ENCODE measurements at regions not wholly inside any gene's neighbourhood (a gene's known extent, or its start where the extent isn't known, plus 50 kb on each side); places are given as distances from the start of the nearest gene placed in this dataset.

DNA sequence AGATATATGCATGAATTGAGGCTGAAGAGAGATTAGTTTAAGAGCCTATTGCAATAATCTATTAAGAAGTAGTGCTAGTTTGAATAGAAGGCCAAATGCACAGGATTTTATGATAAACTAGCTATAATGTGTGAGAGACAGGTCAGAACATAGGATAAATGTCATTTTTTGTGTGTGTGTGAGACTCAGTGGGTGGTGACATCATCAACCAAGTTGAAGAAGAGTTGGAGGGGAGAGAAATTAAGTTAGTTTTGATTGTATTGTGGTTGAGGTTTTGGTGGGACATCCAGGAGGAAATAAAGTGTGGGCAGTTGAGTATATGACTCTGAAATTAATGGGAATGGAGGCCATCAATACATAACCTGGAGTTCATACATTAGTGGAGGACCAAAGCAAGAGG is 320.1 kb upstream of the CWC22 start:
- no peaks in the 10 kb centered on the region for H3K4me1 Mint-ChIP-seq
- H3K27ac Mint-ChIP-seq: no peak overlapping the region
- H3K27me3 Mint-ChIP-seq: no peaks in the 10 kb centered on the region
- no peak overlapping the region for H3K4me3 Mint-ChIP-seq
- no peak for DNase-seq
- H3K9me3 ChIP-seq (ENCODE audit: control insufficient read depth, low read length, poor library complexity, severe bottlenecking): no peaks in the 10 kb centered on the region
- ATAC-seq: no peak
- no peaks in the 10 kb centered on the region for H3K36me3 Mint-ChIP-seq (ENCODE audit: low read depth)

DNA sequence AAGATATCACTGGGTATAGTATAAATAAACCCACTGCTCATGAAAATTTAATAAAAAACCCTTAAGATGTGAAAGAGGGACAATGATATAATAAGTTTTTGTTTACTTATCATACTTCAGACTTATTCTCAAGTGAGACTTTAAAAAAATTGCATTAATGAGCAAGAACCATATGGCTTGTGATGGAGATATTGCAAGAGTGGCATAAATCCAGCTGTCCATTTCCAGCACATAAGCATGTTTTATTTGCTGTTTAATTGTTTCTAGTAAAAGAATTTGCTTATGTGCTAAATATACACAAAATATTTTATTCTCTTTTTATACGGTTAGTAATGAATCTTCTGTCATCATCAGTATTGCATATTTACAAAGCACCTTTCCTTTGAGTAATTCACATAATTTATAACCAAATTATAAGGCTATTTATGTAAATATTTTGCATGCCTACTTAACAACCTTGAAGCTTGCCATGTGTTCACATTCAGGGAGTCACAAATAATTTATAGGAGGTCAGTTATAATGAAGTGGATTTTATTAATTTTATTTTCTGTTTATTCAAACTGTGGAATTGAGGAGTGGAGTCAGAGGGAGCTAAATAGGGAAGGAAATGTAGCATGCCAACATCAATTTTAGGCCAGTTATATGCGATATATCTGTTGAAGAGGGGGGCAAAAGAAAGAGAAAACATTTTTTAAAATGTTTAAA is 318.5 kb upstream of the CWC22 start:
- no peaks in the 10 kb centered on the region for H3K9me3 ChIP-seq (ENCODE audit: control insufficient read depth, low read length, poor library complexity, severe bottlenecking)
- no peaks in the 10 kb centered on the region for H3K27me3 Mint-ChIP-seq
- no peaks in the 10 kb centered on the region for H3K36me3 Mint-ChIP-seq (ENCODE audit: low read depth)
- no peak overlapping the region for H3K27ac Mint-ChIP-seq
- no peak for DNase-seq
- no peaks in the 10 kb centered on the region for H3K4me1 Mint-ChIP-seq
- ATAC-seq: no peak
- H3K4me3 Mint-ChIP-seq: no peak overlapping the region

DNA sequence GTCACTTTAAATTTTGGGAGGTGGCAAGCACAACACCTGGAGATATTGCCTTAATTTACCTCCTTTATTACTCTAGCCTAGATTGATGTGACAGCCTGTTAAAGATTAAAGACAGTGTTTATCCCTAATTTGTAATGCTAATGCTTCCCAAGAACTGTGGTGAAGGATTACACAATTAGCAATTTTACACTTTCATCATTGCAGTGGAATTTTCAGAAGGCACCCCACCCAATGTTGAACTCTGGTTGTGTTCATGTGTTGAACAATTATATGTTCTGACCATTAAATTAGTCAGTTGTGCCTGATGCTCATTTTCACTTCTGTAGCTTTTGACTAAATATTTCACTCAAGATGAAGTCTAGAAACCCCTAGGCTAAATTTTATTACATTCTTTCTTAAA is 317.1 kb upstream of the CWC22 start:
- Mint-ChIP-seq H3K27me3 (no peaks in the 10 kb centered on the region), H3K36me3 (ENCODE audit: low read depth) (no peaks in the 10 kb centered on the region), H3K4me3 (no peak overlapping the region), H3K4me1 (no peaks in the 10 kb centered on the region), H3K27ac (no peak overlapping the region)
- H3K9me3 ChIP-seq (ENCODE audit: control insufficient read depth, low read length, poor library complexity, severe bottlenecking): no peaks in the 10 kb centered on the region
- ATAC-seq (no peak), DNase-seq (no peak)

DNA sequence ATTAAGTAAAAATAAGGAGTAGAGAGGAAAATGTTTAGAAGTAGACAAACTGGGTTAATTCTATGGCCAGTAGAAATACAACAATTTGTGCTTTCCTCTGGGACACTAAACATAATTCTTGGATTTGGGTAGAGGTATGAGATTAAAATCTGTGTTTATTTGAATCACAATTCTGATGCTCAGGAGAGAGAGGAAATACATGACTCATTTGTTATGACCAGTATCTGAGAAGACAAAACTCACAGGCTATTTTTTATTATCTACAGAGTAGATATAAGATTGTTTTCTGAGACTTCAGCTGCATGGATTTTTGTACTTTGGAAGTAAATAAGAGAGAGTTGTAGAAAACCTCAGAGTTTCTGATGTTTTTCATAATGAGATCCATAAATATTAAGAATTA is 315.7 kb upstream of the CWC22 start:
- Mint-ChIP-seq H3K27me3 (no peaks in the 10 kb centered on the region), H3K4me3 (no peak overlapping the region), H3K36me3 (ENCODE audit: low read depth) (no peaks in the 10 kb centered on the region), H3K27ac (no peak overlapping the region), H3K4me1 (no peaks in the 10 kb centered on the region)
- ATAC-seq (no peak), DNase-seq (no peak)
- no peaks in the 10 kb centered on the region for H3K9me3 ChIP-seq (ENCODE audit: control insufficient read depth, low read length, poor library complexity, severe bottlenecking)

DNA sequence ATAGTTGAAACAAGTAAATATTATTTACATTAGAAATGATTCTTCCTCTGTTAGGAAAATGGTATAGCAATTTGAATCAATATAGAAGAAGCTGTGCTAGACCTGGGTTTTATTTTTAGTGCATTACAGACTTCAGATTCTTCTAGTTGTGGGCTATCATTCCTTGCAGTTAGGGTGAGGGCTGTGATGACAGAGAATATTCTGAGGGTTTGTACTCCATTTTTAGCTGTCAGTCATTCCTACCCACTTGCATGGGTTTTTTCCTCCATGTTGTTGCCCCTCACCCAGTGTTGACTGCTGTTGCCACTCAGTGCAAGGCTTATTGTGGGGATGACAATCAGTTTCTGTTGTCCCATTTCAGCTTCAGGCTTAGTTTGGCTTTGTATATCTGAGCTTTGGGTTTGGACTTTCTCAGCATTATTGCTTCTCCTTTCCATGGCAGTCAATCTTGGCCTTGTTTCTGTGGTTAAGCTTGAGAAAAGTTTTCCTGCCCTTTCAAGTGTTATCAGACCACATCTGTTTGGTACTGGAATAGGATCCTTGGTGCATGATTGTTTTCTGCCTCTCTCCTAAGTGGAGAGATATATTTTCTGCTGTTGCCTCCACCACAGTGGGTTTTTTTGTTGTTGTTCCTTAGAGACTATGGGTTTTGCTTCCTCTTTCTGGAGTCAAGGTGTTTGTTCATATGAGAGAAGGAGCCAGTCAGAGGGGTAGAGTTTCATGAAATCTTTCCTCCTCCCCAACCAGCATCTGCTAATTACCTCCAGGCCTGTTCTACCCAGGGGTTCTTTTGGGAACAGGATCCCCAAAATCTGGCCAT is 312.7 kb upstream of the CWC22 start:
- no peak overlapping the region for H3K27ac Mint-ChIP-seq
- H3K9me3 ChIP-seq (ENCODE audit: control insufficient read depth, low read length, poor library complexity, severe bottlenecking): no peaks in the 10 kb centered on the region
- H3K27me3 Mint-ChIP-seq: no peaks in the 10 kb centered on the region
- no peak for ATAC-seq
- H3K4me3 Mint-ChIP-seq: no peak overlapping the region
- no peak for DNase-seq
- H3K4me1 Mint-ChIP-seq: no peaks in the 10 kb centered on the region
- no peaks in the 10 kb centered on the region for H3K36me3 Mint-ChIP-seq (ENCODE audit: low read depth)

DNA sequence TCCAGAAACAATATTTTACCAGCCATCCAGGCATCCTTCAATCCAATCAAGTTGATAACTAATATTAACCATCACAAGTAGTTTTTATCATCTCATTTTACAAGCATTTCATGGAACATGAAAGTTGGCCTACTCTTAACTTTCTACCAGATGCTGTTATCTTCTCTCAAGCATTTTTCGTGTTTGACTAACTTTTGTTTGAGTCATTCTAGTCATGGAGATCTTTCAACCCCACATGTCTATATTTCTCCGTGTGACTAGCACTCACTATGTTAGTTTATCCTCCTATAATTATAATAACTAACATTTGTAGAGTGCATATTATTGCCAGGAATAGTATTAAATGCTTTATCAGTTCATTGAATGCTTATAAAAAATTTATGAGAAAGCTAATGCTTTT is 307.0 kb upstream of the CWC22 start:
- Mint-ChIP-seq H3K4me1 (no peaks in the 10 kb centered on the region), H3K4me3 (no peak overlapping the region), H3K27ac (no peak overlapping the region), H3K27me3 (no peaks in the 10 kb centered on the region), H3K36me3 (ENCODE audit: low read depth) (no peaks in the 10 kb centered on the region)
- DNase-seq (no peak), ATAC-seq (no peak)
- H3K9me3 ChIP-seq (ENCODE audit: control insufficient read depth, low read length, poor library complexity, severe bottlenecking): no peaks in the 10 kb centered on the region

DNA sequence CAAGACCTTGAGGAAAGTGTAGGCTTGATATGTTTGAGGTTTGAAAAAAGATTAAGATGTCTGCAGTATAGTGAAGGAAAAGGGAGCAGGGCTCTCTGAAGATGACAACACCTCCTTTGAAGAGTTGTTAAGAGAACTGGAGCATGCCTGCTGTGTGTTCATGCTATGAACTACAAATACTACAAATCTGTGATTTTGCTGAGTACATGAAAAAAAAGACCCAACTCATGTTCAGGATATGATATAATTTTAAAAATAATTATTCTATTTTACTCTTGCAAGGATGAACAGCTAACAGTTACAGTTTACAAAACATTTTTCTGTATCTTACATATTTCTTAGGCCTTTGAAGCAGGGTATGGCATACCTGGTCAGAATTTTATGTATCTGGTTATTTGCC is 305.4 kb upstream of the CWC22 start:
- H3K9me3 ChIP-seq (ENCODE audit: control insufficient read depth, low read length, poor library complexity, severe bottlenecking): no peaks in the 10 kb centered on the region
- no peak overlapping the region for H3K27ac Mint-ChIP-seq
- ATAC-seq: no peak

DNA sequence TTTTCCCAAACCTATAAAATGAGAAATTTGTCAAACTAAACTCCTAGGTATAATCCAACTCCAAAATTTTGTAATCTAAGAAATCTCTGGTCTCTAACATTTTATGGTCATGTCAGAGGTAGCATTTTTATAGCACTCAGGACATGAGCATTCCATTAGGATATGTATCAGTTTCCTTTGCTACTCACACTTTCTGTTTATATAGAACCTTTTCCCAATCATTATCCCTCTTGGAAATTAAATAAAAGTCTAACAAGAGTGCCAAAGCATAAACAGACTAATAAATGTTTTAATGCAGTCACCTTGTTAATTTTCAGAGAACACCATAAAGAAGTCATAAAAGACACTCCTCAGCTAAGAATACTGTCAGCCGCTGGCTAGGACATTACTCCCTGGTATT is 300.0 kb upstream of the CWC22 start:
- no peaks in the 10 kb centered on the region for H3K27me3 Mint-ChIP-seq
- H3K9me3 ChIP-seq (ENCODE audit: control insufficient read depth, low read length, poor library complexity, severe bottlenecking): no peaks in the 10 kb centered on the region
- no peaks in the 10 kb centered on the region for H3K4me1 Mint-ChIP-seq
- ATAC-seq (no peak), DNase-seq (no peak)
- no peaks in the 10 kb centered on the region for H3K36me3 Mint-ChIP-seq (ENCODE audit: low read depth)
- no peak overlapping the region for H3K27ac Mint-ChIP-seq
- H3K4me3 Mint-ChIP-seq: no peak overlapping the region

More for the DNA sequence above, 305.4 kb upstream of the CWC22 start:
- Mint-ChIP-seq H3K4me1 (no peaks in the 10 kb centered on the region), H3K27me3 (no peaks in the 10 kb centered on the region), H3K36me3 (ENCODE audit: low read depth) (no peaks in the 10 kb centered on the region), H3K4me3 (no peak overlapping the region)
- DNase-seq: no peak

DNA sequence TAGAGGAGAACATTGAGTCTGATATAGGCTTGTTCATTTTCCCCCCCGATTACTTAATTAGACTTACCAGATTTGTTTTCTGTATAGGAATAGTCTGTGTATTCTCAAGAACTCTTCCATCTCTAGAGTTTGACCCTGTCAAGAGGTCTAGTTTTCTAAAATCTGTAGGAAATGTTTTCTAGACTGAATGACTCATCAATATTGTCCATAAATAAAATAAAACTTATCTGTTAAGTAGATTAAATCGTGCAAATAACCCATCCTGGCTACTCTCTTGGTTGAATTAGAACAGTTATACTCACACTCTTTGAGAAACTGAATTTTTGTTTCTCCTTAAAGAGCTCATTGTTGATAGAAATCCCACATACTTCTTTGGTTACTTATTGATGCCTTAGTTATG is 299.2 kb upstream of the CWC22 start:
- DNase-seq (no peak), ATAC-seq (no peak)
- H3K27ac Mint-ChIP-seq: no peak overlapping the region
- no peaks in the 10 kb centered on the region for H3K4me1 Mint-ChIP-seq
- no peaks in the 10 kb centered on the region for H3K36me3 Mint-ChIP-seq (ENCODE audit: low read depth)
- H3K4me3 Mint-ChIP-seq: no peak overlapping the region
- no peaks in the 10 kb centered on the region for H3K27me3 Mint-ChIP-seq
- no peaks in the 10 kb centered on the region for H3K9me3 ChIP-seq (ENCODE audit: control insufficient read depth, low read length, poor library complexity, severe bottlenecking)

DNA sequence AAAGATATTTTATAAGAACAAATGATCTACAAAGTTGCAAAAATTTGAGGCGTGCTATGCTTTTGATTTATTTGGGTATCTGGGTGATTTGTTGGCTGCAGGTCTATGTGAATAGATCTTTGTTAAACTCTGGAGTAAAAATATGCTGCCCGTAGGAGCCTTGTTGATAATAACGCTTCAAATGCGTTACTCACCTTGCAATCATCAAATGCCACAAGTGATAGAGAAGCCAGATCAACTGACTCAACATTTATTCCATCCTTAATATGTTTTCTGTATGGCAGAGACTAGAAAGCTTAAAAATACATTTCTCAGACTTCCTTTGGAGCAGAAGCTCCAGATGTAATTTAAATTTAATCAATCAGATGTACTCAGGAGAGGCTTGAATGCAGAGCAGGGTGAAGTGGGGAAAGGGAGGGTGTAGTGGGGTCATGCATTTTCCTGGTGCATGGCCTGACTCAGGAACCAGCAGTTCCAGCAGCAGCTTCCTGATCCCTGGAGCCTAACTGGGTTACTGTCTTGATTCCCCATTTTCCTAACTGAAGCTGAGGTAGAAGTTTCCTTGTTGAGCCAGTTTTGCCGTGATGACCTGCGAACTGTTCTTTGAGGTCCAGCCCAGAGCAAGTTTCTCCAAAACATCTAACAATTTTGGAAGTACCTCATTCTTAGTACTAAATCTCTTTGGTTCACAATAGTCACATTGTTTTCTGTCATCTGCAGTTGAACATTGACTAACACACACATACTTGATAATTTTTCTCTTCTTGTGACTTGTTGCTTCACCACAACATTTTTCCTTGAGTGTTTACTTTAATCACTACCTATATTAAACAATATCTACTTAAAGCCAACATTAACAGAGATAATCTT is 284.7 kb upstream of the CWC22 start:
- DNase-seq (no peak), ATAC-seq (no peak)
- H3K4me1 Mint-ChIP-seq: no peaks in the 10 kb centered on the region
- no peak overlapping the region for H3K27ac Mint-ChIP-seq
- H3K4me3 Mint-ChIP-seq: no peak overlapping the region
- no peaks in the 10 kb centered on the region for H3K9me3 ChIP-seq (ENCODE audit: control insufficient read depth, low read length, poor library complexity, severe bottlenecking)
- no peaks in the 10 kb centered on the region for H3K27me3 Mint-ChIP-seq
- no peaks in the 10 kb centered on the region for H3K36me3 Mint-ChIP-seq (ENCODE audit: low read depth)

DNA sequence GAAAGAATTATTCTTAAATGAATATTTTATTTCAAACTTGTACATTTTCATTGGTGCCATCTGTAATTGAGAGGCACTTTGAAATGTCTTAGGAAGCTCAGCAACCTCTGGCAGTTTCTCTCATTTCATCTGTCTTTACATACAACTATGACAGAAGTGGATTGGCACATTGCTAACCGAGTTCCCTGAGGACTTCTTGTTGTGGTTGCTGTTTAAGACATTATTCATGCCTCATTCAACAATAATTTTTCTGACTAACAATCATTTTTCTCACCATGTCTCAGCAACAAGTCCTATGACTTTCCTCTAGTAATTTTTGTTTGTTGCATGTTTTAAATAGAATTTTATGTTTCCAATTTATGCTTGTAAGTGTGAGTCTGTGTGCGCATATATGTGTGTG is 284.0 kb upstream of the CWC22 start:
- Mint-ChIP-seq H3K4me3 (no peak overlapping the region), H3K27me3 (no peaks in the 10 kb centered on the region), H3K4me1 (no peaks in the 10 kb centered on the region), H3K36me3 (ENCODE audit: low read depth) (no peaks in the 10 kb centered on the region), H3K27ac (no peak overlapping the region)
- DNase-seq (no peak), ATAC-seq (no peak)
- H3K9me3 ChIP-seq (ENCODE audit: control insufficient read depth, low read length, poor library complexity, severe bottlenecking): no peaks in the 10 kb centered on the region

DNA sequence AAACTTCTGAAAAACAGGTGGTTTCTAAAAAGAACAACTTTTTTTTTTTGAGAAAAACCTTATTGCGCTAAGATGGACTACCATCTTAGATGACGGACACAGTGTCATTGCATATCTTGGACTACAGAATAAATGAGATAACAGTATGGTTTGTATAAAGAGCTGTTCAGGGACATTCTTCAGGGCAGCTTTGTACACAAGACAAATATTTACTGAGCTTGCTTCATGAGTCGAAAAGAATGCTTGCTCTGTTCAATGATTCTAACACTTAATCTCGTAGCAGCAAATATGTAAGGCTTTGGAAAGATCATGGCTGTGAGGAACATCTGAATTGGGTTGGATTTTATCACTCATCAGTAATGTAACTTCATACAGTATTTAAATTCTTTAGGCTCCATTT is 282.5 kb upstream of the CWC22 start:
- Mint-ChIP-seq H3K27ac (no peak overlapping the region), H3K27me3 (no peaks in the 10 kb centered on the region), H3K36me3 (ENCODE audit: low read depth) (no peaks in the 10 kb centered on the region), H3K4me3 (no peak overlapping the region), H3K4me1 (no peaks in the 10 kb centered on the region)
- ATAC-seq: no peak
- H3K9me3 ChIP-seq (ENCODE audit: control insufficient read depth, low read length, poor library complexity, severe bottlenecking): no peaks in the 10 kb centered on the region
- no peak for DNase-seq

DNA sequence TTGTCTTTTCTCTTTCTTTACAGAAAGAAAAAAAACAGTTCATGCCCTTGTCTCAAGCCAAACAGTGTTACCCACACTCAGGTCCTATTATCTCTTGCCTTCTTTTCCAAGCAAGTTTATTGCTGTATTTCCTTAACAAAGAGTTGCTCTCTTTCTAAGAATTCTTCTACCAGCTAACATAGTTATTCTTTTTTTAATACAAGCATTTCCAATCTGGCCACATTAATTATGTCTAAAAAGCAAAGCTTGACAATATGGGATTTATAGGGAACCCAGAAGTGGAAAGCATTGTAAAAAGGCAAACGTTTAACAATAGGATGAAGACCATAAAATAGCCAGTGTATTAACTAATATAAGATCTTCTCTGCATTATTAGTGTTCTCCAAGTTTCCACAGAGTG is 272.5 kb upstream of the CWC22 start:
- Mint-ChIP-seq H3K27ac (no peak overlapping the region), H3K4me1 (no peaks in the 10 kb centered on the region), H3K27me3 (no peaks in the 10 kb centered on the region), H3K4me3 (no peak overlapping the region), H3K36me3 (ENCODE audit: low read depth) (no peaks in the 10 kb centered on the region)
- no peak for ATAC-seq
- no peak for DNase-seq
- H3K9me3 ChIP-seq (ENCODE audit: control insufficient read depth, low read length, poor library complexity, severe bottlenecking): no peaks in the 10 kb centered on the region

Measured in T-helper 17 cell (primary cell).